GM12878 (cell line): ENCODE measurements at regions not wholly inside any gene's neighbourhood (a gene's known extent, or its start where the extent isn't known, plus 50 kb on each side); places are given as distances from the start of the nearest gene placed in this dataset.

Experiments
- ATAC-seq: fragments of 200-7000 bp; cut with Tn5 transposase; 3 replicates; pipeline ENCODE4 v1.9.1; 2020; ENCODE audit warnings: mild to moderate bottlenecking, moderate library complexity
- BruUV-seq: library from RNA; stranded (reverse); fragments of 400-500 nt; replicated peaks from 2 replicates; lab custom pipeline; 2021; lab: Mats Ljungman, UMichigan
- CTCF ChIA-PET: fragments of 300-600 bp; sonication (Branson Sonifier 250); formaldehyde crosslinking; extraction: SDS; loops from one replicate; lab custom pipeline; 2021; ENCODE audit warnings: inconsistent platforms; lab: Yijun Ruan, JAX
- POLR2A ChIA-PET: fragments of 350-600 bp; formaldehyde crosslinking; extraction: SDS; loops from one replicate; lab custom pipeline; 2021; ENCODE audit warnings: inconsistent platforms; lab: Charles Lee
- RAD21 ChIA-PET: fragments of 300-600 bp; sonication (Branson Sonifier 250); formaldehyde crosslinking; loops from one replicate; lab custom pipeline; 2023; ENCODE audit warnings: antibody characterized with exemption; ENCODE audit not compliant: unreplicated experiment; lab: Charles Lee
- SMC1A ChIA-PET: fragments of 300-600 bp; sonication (Branson Sonifier 250); formaldehyde crosslinking; loops from one replicate; lab custom pipeline; 2023; ENCODE audit not compliant: unreplicated experiment, uncharacterized antibody; lab: Charles Lee
- DNase-seq: peaks from one replicate; pipeline ENCODE4 v3.0.0-alpha.2; 2011; ENCODE audit warnings: low read depth, low spot score
- FAIRE-seq: peaks from 3 replicates; lab custom pipeline; 2011; peaks lifted over from hg19 to GRCh38; lab: Jason Lieb, UNC
- H2AFZ ChIP-seq: 2 replicates; pipeline ENCODE4 v1.6.0; 2011; ENCODE audit warnings: low read depth, low read length, control low read depth; ENCODE audit not compliant: control insufficient read depth
- H3K27ac ChIP-seq: 2 replicates; pipeline ENCODE4 v1.5.1; 2011; ENCODE audit warnings: control low read depth; ENCODE audit not compliant: control insufficient read depth, insufficient read depth
- H3K27me3 ChIP-seq, 2 experiments: replicated peaks in 1 of 2; 2 replicates each; pipeline versions ENCODE4 v1.6.0 to v1.6.1; 2011; ENCODE audit warnings: low read length in 1 of 2; ENCODE audit not compliant: control insufficient read depth in 2 of 2, insufficient read depth in 2 of 2
- H3K36me3 ChIP-seq, 2 experiments: 2 replicates each; pipeline ENCODE4 v1.5.1; 2011; ENCODE audit warnings: low read length in 1 of 2; ENCODE audit not compliant: control insufficient read depth in 2 of 2, insufficient read depth in 2 of 2
- H3K4me1 ChIP-seq: 2 replicates; pipeline ENCODE4 v1.6.1; 2011; ENCODE audit warnings: mild to moderate bottlenecking, low read length, moderate library complexity, mixed read lengths; ENCODE audit not compliant: control insufficient read depth, insufficient read depth
- H3K4me2 ChIP-seq: 2 replicates; pipeline ENCODE4 v1.6.0; 2011; ENCODE audit warnings: control low read depth; ENCODE audit not compliant: control insufficient read depth, insufficient read depth
- H3K4me3 ChIP-seq: fragments of 200-600 bp; sonication (generic); 2 replicates; pipeline ENCODE4 v1.5.1; 2016
- H3K79me2 ChIP-seq: 2 replicates; pipeline ENCODE4 v1.6.0; 2011; ENCODE audit warnings: low read length; ENCODE audit not compliant: control insufficient read depth, insufficient read depth
- H3K9ac ChIP-seq: 2 replicates; pipeline ENCODE4 v1.8.0; 2011; ENCODE audit warnings: low read length, control low read depth, mixed read lengths; ENCODE audit not compliant: control insufficient read depth, insufficient read depth
- H3K9me3 ChIP-seq: replicated peaks from 3 replicates; pipeline ENCODE4 v1.5.1; 2011; ENCODE audit warnings: mild to moderate bottlenecking, low read length; ENCODE audit not compliant: control insufficient read depth, insufficient read depth
- H4K20me1 ChIP-seq: 2 replicates; pipeline ENCODE4 v1.6.0; 2011; ENCODE audit not compliant: control insufficient read depth, insufficient read depth
- CHD2 ChIP-seq: IDR thresholded peaks from 2 replicates; pipeline ENCODE4 v1.6.1; 2011; ENCODE audit warnings: low read depth, low read length, improper control_type of control experiment, borderline replicate concordance
- ESRRA ChIP-seq: IDR thresholded peaks from 2 replicates; pipeline ENCODE4 v1.6.1; 2012; ENCODE audit warnings: mild to moderate bottlenecking, low read length, improper control_type of control experiment
- LARP7 ChIP-seq: fragments of 450-650 bp; IDR thresholded peaks from 2 replicates; pipeline ENCODE4 v1.6.1; 2017; ENCODE audit warnings: mild to moderate bottlenecking
- NFIC ChIP-seq: IDR thresholded peaks from 2 replicates; pipeline ENCODE4 v1.6.1; 2012; ENCODE audit warnings: low read depth, mild to moderate bottlenecking, inconsistent platforms, low read length, moderate library complexity
- NR2F1 ChIP-seq: fragments of 450-650 bp; conservative IDR thresholded peaks from 2 replicates; pipeline ENCODE4 v1.6.1; 2017; ENCODE audit warnings: mild to moderate bottlenecking
- NRF1 ChIP-seq: conservative IDR thresholded peaks from 2 replicates; pipeline ENCODE4 v1.6.1; 2011; ENCODE audit warnings: mild to moderate bottlenecking, low read depth, low read length, improper control_type of control experiment
- SMAD1 ChIP-seq: fragments of 450-650 bp; IDR thresholded peaks from 2 replicates; pipeline ENCODE4 v1.6.1; 2018; ENCODE audit warnings: mild to moderate bottlenecking, low read depth; ENCODE audit not compliant: partially characterized antibody
- SMARCA5 ChIP-seq: fragments of 450-650 bp; IDR thresholded peaks from 2 replicates; pipeline ENCODE4 v1.6.1; 2017; ENCODE audit warnings: mild to moderate bottlenecking
- WRNIP1 ChIP-seq: IDR thresholded peaks from 2 replicates; pipeline ENCODE4 v1.6.1; 2011; ENCODE audit warnings: low read depth, low read length, improper control_type of control experiment, borderline replicate concordance
- ZZZ3 ChIP-seq: IDR thresholded peaks from 2 replicates; pipeline ENCODE4 v1.6.1; 2011; ENCODE audit warnings: low read depth; ENCODE audit not compliant: control insufficient read depth, insufficient read length
- WGBS: methylation state at CpG from one replicate; pipeline ENCODE4 v1.1.6; 2016; ENCODE audit warnings: low lambda C conversion rate; ENCODE audit not compliant: insufficient replicate concordance, insufficient coverage; ENCODE audit errors: missing lambda C conversion rate; 5-methylcytosine and 5-hydroxymethylcytosine counted together
- in situ Hi-C: fragments of 300-500 bp; cut with MboI; formaldehyde crosslinking; loops from 9 replicates; pipeline ENCODE4 v1.14.3; 2018; ENCODE audit warnings: mixed read lengths
- intact Hi-C: fragments of 100-400 bp; cut with micrococcal nuclease; formaldehyde crosslinking; loops from one replicate; pipeline ENCODE4 v1.14.2; 2022; ENCODE audit not compliant: unreplicated experiment
- TF ChIP-seq, protein P1 (sequence below): IDR thresholded peaks from 2 replicates; pipeline ENCODE4 v1.6.1; 2012; ENCODE audit warnings: low read depth, low read length, improper control_type of control experiment
- TF ChIP-seq, protein P2 (sequence below): IDR thresholded peaks from 2 replicates; pipeline ENCODE4 v1.6.1; 2011; ENCODE audit warnings: mild to moderate bottlenecking, low read depth, low read length, moderate library complexity; ENCODE audit not compliant: insufficient replicate concordance

DNA sequence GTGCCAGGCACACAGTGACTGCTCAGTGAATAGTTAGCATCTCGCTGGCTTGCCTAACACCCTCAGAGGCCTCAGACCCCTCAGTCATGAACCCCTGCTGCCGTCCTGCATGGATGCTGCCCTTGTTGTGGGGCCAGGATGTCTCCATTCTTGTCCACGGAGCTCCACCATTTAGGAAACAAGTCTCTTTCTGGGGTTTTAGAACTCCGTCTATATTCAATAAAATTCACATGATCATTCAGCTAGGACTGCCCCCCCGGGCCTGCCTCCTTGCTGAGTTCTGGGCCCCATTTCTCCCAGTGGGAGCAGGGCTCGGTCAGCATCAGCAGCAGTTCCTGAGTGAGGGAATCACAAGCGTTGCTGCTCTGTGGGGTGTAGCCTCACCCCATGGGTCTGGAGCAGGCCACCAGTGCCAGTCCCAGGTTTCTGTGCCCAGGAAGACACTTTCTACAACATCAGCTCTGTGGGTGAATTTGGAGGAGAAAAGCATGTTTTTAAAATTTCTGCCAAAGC lies 134.1 kb downstream of the RHOU start:
- no peaks in the 10 kb centered on the region for H3K36me3 ChIP-seq
- TF ChIP-seq WRNIP1 = no peak
- RAD21 ChIA-PET = interaction anchor here (1.2 to 1.6 kb wide), 2 partner anchors 20 to 31 kb away, joined by 4 to 5 read pairs; no protein-coding TSS in a partner anchor
- no peak overlapping the region for H2AFZ ChIP-seq
- CTCF ChIA-PET = interaction anchor here (1.2 kb wide), 1 partner anchor 20 kb away, joined by 4 read pairs; no protein-coding TSS in a partner anchor
- no peak overlapping the region for H3K9ac ChIP-seq
- H3K4me3 ChIP-seq = no peak overlapping the region
- BruUV-seq = no TSS peak
- H3K27me3 ChIP-seq = peaks cover 0 to 2% of the 10 kb centered on the region in 2 experiments; a peak in 2 of 4 replicates
- H3K4me2 ChIP-seq = no peak overlapping the region
- no peaks in the 10 kb centered on the region for H4K20me1 ChIP-seq
- in situ Hi-C loops = no loop called here
- SMC1A ChIA-PET = interaction anchor here (1.5 kb wide), 1 partner anchor 12 kb away, joined by 3 read pairs; no protein-coding TSS in a partner anchor
- intact Hi-C loops = no loop called here
- ATAC-seq = no peak
- H3K4me1 ChIP-seq = no peaks in the 10 kb centered on the region
- POLR2A ChIA-PET = interaction anchor here (1.5 kb wide), 1 partner anchor 34 kb away, joined by 3 read pairs; no protein-coding TSS in a partner anchor
- H3K79me2 ChIP-seq = no peaks in the 10 kb centered on the region
- H3K27ac ChIP-seq = no peak overlapping the region
- DNase-seq = no peak
- WGBS = 29% methylated on average over 7 of the region's 7 CpGs
- no peak for FAIRE-seq
- no peaks in the 10 kb centered on the region for H3K9me3 ChIP-seq

DNA sequence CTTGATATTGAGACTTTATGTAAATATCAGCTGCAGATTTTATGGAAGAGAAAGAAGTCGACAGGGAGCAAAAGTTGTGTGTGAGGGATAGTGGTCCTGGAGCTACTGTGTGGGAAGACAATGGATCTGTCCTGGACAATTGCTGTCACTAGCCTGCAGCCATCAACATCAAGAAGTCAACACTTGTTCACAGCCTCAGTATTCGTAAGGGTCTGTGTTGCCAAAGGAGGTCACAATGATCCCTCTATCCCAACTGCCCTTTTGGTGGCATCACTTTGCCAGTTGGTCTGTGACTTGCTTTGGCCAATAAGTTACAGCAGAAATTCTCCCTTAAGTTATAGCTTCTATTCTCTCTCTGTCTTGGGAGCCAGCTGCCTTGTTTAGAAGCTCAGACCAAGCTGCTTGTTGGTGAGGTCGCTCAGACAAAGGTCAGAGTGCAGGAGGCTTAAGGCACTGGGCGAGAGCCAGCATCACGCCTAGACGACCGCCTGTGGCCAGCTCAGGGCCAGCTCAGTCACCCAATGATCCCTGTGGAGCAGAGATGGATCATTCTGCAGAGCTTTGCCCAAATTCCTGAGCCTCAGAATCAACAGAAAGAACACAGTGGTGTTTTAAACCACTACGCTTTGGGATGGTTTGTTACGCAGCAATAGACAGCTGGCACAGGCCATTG lies 134.9 kb downstream of the RHOU start:
- in situ Hi-C loops = no loop called here
- ChIA-PET CTCF (interaction anchor here (1.2 kb wide), 1 partner anchor 21 kb away, joined by 4 read pairs; no protein-coding TSS in a partner anchor), SMC1A (interaction anchor here (1.5 kb wide), 1 partner anchor 13 kb away, joined by 3 read pairs; no protein-coding TSS in a partner anchor), RAD21 (interaction anchor here (1.6 kb wide), 1 partner anchor 32 kb away, joined by 5 read pairs; no protein-coding TSS in a partner anchor)
- DNase-seq (no peak), FAIRE-seq (no peak)
- H3K79me2 ChIP-seq = no peaks in the 10 kb centered on the region
- no peaks in the 10 kb centered on the region for H4K20me1 ChIP-seq
- H3K36me3 ChIP-seq = no peaks in the 10 kb centered on the region
- no peaks in the 10 kb centered on the region for H3K9me3 ChIP-seq
- H3K9ac ChIP-seq = no peak overlapping the region
- no peak overlapping the region for H3K4me3 ChIP-seq
- TF ChIP-seq NR2F1 (no peak), SMAD1 (no peak), SMARCA5 (no peak), NRF1 (no peak), LARP7 (no peak), NFIC (no peak), ESRRA (no peak), ZZZ3 (no peak), CHD2 (no peak)
- TF ChIP-seq, protein P1, sequence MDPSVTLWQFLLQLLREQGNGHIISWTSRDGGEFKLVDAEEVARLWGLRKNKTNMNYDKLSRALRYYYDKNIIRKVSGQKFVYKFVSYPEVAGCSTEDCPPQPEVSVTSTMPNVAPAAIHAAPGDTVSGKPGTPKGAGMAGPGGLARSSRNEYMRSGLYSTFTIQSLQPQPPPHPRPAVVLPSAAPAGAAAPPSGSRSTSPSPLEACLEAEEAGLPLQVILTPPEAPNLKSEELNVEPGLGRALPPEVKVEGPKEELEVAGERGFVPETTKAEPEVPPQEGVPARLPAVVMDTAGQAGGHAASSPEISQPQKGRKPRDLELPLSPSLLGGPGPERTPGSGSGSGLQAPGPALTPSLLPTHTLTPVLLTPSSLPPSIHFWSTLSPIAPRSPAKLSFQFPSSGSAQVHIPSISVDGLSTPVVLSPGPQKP = no peak
- TF ChIP-seq, protein P2, sequence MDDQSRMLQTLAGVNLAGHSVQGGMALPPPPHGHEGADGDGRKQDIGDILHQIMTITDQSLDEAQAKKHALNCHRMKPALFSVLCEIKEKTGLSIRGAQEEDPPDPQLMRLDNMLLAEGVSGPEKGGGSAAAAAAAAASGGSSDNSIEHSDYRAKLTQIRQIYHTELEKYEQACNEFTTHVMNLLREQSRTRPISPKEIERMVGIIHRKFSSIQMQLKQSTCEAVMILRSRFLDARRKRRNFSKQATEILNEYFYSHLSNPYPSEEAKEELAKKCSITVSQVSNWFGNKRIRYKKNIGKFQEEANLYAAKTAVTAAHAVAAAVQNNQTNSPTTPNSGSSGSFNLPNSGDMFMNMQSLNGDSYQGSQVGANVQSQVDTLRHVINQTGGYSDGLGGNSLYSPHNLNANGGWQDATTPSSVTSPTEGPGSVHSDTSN = no peak
- TF ChIP-seq, all 136 proteins: peak for 0
- H3K4me2 ChIP-seq = no peak overlapping the region
- ATAC-seq = no peak
- H2AFZ ChIP-seq = no peak overlapping the region
- H3K27me3 ChIP-seq = peaks cover 0 to 2% of the 10 kb centered on the region in 2 experiments; a peak in 2 of 4 replicates
- no TSS peak for BruUV-seq
- intact Hi-C loops = no loop called here
- 51% methylated on average over 9 of the region's 9 CpGs for WGBS
- POLR2A ChIA-PET = interaction anchor here (1.0 kb wide), 1 partner anchor 20 kb away, joined by 3 read pairs; no protein-coding TSS in a partner anchor
- H3K27ac ChIP-seq = no peak overlapping the region
- no peaks in the 10 kb centered on the region for H3K4me1 ChIP-seq
